GM21381 (cell line): ENCODE measurements at regions not wholly inside any gene's neighbourhood (a gene's known extent, or its start where the extent isn't known, plus 50 kb on each side); places are given as distances from the start of the nearest gene placed in this dataset.
"Not testable (repeated sequence)": the region's sequence is repeated elsewhere in the genome, so short reads cannot be mapped to it uniquely, and the experiment has no call there.

Source experiments
- ATAC-seq: cut with Tn5 transposase; IDR thresholded peaks from one replicate; pipeline ENCODE4 v1.9.1; 2021; ENCODE audit warnings: mild to moderate bottlenecking, moderate library complexity; ENCODE audit not compliant: unreplicated experiment

- not testable (repeated sequence) for ATAC-seq
These were observed 144.7 kb upstream of the CRYM start for GRCh38 chr16:21422824-21423223.

- not testable (repeated sequence) for ATAC-seq
These were observed 126.6 kb upstream of the CRYM start for GRCh38 chr16:21404699-21405098.

- not testable (repeated sequence) for ATAC-seq
These were observed 119.8 kb upstream of the CRYM start for GRCh38 chr16:21397866-21398265.

GRCh38 chr16:21396545-21396944 lies 118.5 kb upstream of the CRYM start:
- ATAC-seq: not testable (repeated sequence)

- not testable (repeated sequence) for ATAC-seq
These were observed 112.5 kb upstream of the CRYM start for GRCh38 chr16:21390634-21391033.

GRCh38 chr16:21389860-21390259 lies 111.8 kb upstream of the CRYM start:
- not testable (repeated sequence) for ATAC-seq

- not testable (repeated sequence) for ATAC-seq
These were observed 109.7 kb upstream of the CRYM start for GRCh38 chr16:21387757-21388156.

GRCh38 chr16:21386201-21386915 lies 108.3 kb upstream of the CRYM start:
- not testable (repeated sequence) for ATAC-seq

- not testable (repeated sequence) for ATAC-seq
These were observed 105.6 kb upstream of the CRYM start for GRCh38 chr16:21383682-21384081.

GRCh38 chr16:21379645-21380044 lies 101.6 kb upstream of the CRYM start:
- not testable (repeated sequence) for ATAC-seq

- not testable (repeated sequence) for ATAC-seq
These were observed 98.3 kb upstream of the CRYM start for GRCh38 chr16:21376196-21376899.

- ATAC-seq: not testable (repeated sequence)
These were observed 97.2 kb upstream of the CRYM start for GRCh38 chr16:21375334-21375733.

- not testable (repeated sequence) for ATAC-seq
These were observed 95.4 kb upstream of the CRYM start for GRCh38 chr16:21373454-21373853.

- not testable (repeated sequence) for ATAC-seq
These were observed 94.8 kb upstream of the CRYM start for GRCh38 chr16:21372862-21373261.

GRCh38 chr16:21372162-21372835 lies 94.2 kb upstream of the CRYM start:
- ATAC-seq: not testable (repeated sequence)

GRCh38 chr16:21370791-21371190 lies 92.7 kb upstream of the CRYM start:
- ATAC-seq: not testable (repeated sequence)

- not testable (repeated sequence) for ATAC-seq
These were observed 91.2 kb upstream of the CRYM start for GRCh38 chr16:21368973-21369942.

- ATAC-seq: peak; percentile 6
These were observed 89.8 kb upstream of the CRYM start for GRCh38 chr16:21367733-21368421.

- peak; percentile 48 for ATAC-seq
These were observed 88.9 kb upstream of the CRYM start for GRCh38 chr16:21366998-21367397.

GRCh38 chr16:21365541-21365940 lies 87.5 kb upstream of the CRYM start:
- not testable (repeated sequence) for ATAC-seq
